Activated T-cell treated with anti-CD3 and anti-CD28 coated beads, Interleukin-2, amount 50 U/mL, for 48 hours (primary cell): ENCODE measurements at regions not wholly inside any gene's neighbourhood (a gene's known extent, or its start where the extent isn't known, plus 50 kb on each side); places are given as distances from the start of the nearest gene placed in this dataset.
"Not testable (repeated sequence)": the region's sequence is repeated elsewhere in the genome, so short reads cannot be mapped to it uniquely, and the experiment has no call there.

Experiments used
- DNase-seq, 2 experiments: peaks; one replicate each; pipeline ENCODE4 v3.0.0-alpha.2; 2020

- no peak for DNase-seq
Observed at GRCh38 chr6:163897030-163897429, 482.5 kb downstream of the QKI start.

- DNase-seq = no peak
Observed at GRCh38 chr6:163895162-163895561, 480.6 kb downstream of the QKI start.

- DNase-seq = no peak
Observed at GRCh38 chr6:163893609-163894189, 479.2 kb downstream of the QKI start.

GRCh38 chr6:163892824-163893561, 478.5 kb downstream of the QKI start:
- no peak for DNase-seq

- no peak for DNase-seq
Observed at GRCh38 chr6:163889904-163890514, 475.5 kb downstream of the QKI start.

GRCh38 chr6:163888030-163888819, 473.7 kb downstream of the QKI start:
- no peak for DNase-seq

- no peak for DNase-seq
Observed at GRCh38 chr6:163886428-163886827, 471.9 kb downstream of the QKI start.

GRCh38 chr6:163883984-163884383, 469.5 kb downstream of the QKI start:
- no peak for DNase-seq

GRCh38 chr6:163878698-163879097, 464.2 kb downstream of the QKI start:
- DNase-seq = no peak

GRCh38 chr6:163877877-163878639, 463.5 kb downstream of the QKI start:
- DNase-seq = no peak

GRCh38 chr6:163876391-163876790, 461.9 kb downstream of the QKI start:
- no peak for DNase-seq

GRCh38 chr6:163874784-163875183, 460.3 kb downstream of the QKI start:
- DNase-seq = no peak

- no peak for DNase-seq
Observed at GRCh38 chr6:163872335-163872734, 457.8 kb downstream of the QKI start.

GRCh38 chr6:163871616-163872015, 457.1 kb downstream of the QKI start:
- DNase-seq = no peak

GRCh38 chr6:163867518-163868292, 453.2 kb downstream of the QKI start:
- no peak for DNase-seq

- DNase-seq = no peak
Observed at GRCh38 chr6:163866192-163866591, 451.7 kb downstream of the QKI start.

- DNase-seq = no peak
Observed at GRCh38 chr6:163863565-163863964, 449.0 kb downstream of the QKI start.

GRCh38 chr6:163862701-163863100, 448.2 kb downstream of the QKI start:
- DNase-seq = no peak

GRCh38 chr6:163861627-163862026, 447.1 kb downstream of the QKI start:
- no peak for DNase-seq

- no peak for DNase-seq
Observed at GRCh38 chr6:163860287-163861081, 446.0 kb downstream of the QKI start.

GRCh38 chr6:163858870-163859269, 444.4 kb downstream of the QKI start:
- not testable (repeated sequence) for DNase-seq
